NT2/D1 (cell line): ENCODE measurements at regions not wholly inside any gene's neighbourhood (a gene's known extent, or its start where the extent isn't known, plus 50 kb on each side); places are given as distances from the start of the nearest gene placed in this dataset.

Experiments
- DNase-seq: peaks from one replicate; pipeline ENCODE4 v3.0.0-alpha.2; 2011; ENCODE audit warnings: low read depth, low spot score
- H3K27me3 ChIP-seq: 2 replicates; pipeline ENCODE4 v1.6.0; 2011; ENCODE audit warnings: mild to moderate bottlenecking; ENCODE audit not compliant: insufficient read length, insufficient read depth
- H3K36me3 ChIP-seq: 2 replicates; pipeline ENCODE4 v1.6.1; 2011; ENCODE audit warnings: mild to moderate bottlenecking, low read length, mixed read lengths; ENCODE audit not compliant: insufficient read depth, insufficient read length
- H3K4me1 ChIP-seq: 2 replicates; pipeline ENCODE4 v1.5.1; 2011; ENCODE audit not compliant: insufficient read depth, insufficient read length
- H3K4me3 ChIP-seq: 2 replicates; pipeline ENCODE4 v1.5.1; 2011; ENCODE audit warnings: low read depth; ENCODE audit not compliant: insufficient read length
- H3K9ac ChIP-seq: 2 replicates; pipeline ENCODE4 v1.6.0; 2011; ENCODE audit warnings: low read depth; ENCODE audit not compliant: insufficient read length
- H3K9me3 ChIP-seq: 2 replicates; pipeline ENCODE4 v1.5.1; 2011; ENCODE audit warnings: mild to moderate bottlenecking, low read length; ENCODE audit not compliant: insufficient read depth
- SUZ12 ChIP-seq: IDR thresholded peaks from 2 replicates; pipeline ENCODE4 v1.6.1; 2011; ENCODE audit not compliant: insufficient read length, insufficient read depth; ENCODE audit errors: extremely low read depth
- YY1 ChIP-seq: IDR thresholded peaks from 2 replicates; pipeline ENCODE4 v1.6.1; 2011; ENCODE audit not compliant: insufficient read length, insufficient read depth
- ZNF274 ChIP-seq: IDR thresholded peaks from 2 replicates; pipeline ENCODE4 v1.6.1; 2011; ENCODE audit warnings: mild to moderate bottlenecking, low read depth, low read length

- no peaks in the 10 kb centered on the region for H3K9me3 ChIP-seq
- H3K27me3 ChIP-seq, result no peaks in the 10 kb centered on the region
- H3K4me3 ChIP-seq, result no peak overlapping the region
- no peak for DNase-seq
- no peaks in the 10 kb centered on the region for H3K4me1 ChIP-seq
- H3K9ac ChIP-seq, result no peak overlapping the region
- H3K36me3 ChIP-seq, result no peaks in the 10 kb centered on the region
- TF ChIP-seq ZNF274 (no peak), YY1 (no peak), SUZ12 (no peak)
Measured at GRCh38 chr18:28814365-28814764, 637.4 kb upstream of the CDH2 start.

GRCh38 chr18:28808373-28808772 lies 631.4 kb upstream of the CDH2 start:
- no peaks in the 10 kb centered on the region for H3K27me3 ChIP-seq
- H3K36me3 ChIP-seq, result no peaks in the 10 kb centered on the region
- no peaks in the 10 kb centered on the region for H3K4me1 ChIP-seq
- no peaks in the 10 kb centered on the region for H3K9me3 ChIP-seq
- no peak overlapping the region for H3K4me3 ChIP-seq
- TF ChIP-seq ZNF274, result no peak
- no peak overlapping the region for H3K9ac ChIP-seq
- DNase-seq, result no peak

- H3K4me1 ChIP-seq, result no peaks in the 10 kb centered on the region
- H3K9me3 ChIP-seq, result no peaks in the 10 kb centered on the region
- no peaks in the 10 kb centered on the region for H3K36me3 ChIP-seq
- TF ChIP-seq ZNF274, result no peak
- no peak for TF ChIP-seq SUZ12
- no peak for TF ChIP-seq YY1
- no peak for DNase-seq
- H3K4me3 ChIP-seq, result no peak overlapping the region
- H3K27me3 ChIP-seq, result no peaks in the 10 kb centered on the region
- H3K9ac ChIP-seq, result no peak overlapping the region
Measured at GRCh38 chr18:28805491-28805890, 628.6 kb upstream of the CDH2 start.

- Histone ChIP-seq H3K9me3 (no peaks in the 10 kb centered on the region), H3K9ac (no peak overlapping the region), H3K4me1 (no peaks in the 10 kb centered on the region), H3K4me3 (no peak overlapping the region), H3K36me3 (no peaks in the 10 kb centered on the region), H3K27me3 (no peaks in the 10 kb centered on the region)
- no peak for TF ChIP-seq SUZ12
- no peak for TF ChIP-seq ZNF274
- no peak for TF ChIP-seq YY1
- DNase-seq, result no peak
Measured at GRCh38 chr18:28804512-28805202, 627.7 kb upstream of the CDH2 start.

- TF ChIP-seq SUZ12 (no peak), ZNF274 (no peak), YY1 (no peak)
- Histone ChIP-seq H3K27me3 (no peaks in the 10 kb centered on the region), H3K4me1 (no peaks in the 10 kb centered on the region), H3K4me3 (no peak overlapping the region), H3K9ac (no peak overlapping the region), H3K9me3 (no peaks in the 10 kb centered on the region), H3K36me3 (no peaks in the 10 kb centered on the region)
- no peak for DNase-seq
Measured at GRCh38 chr18:28802546-28802945, 625.6 kb upstream of the CDH2 start.

GRCh38 chr18:28801876-28802275 lies 624.9 kb upstream of the CDH2 start:
- H3K9me3 ChIP-seq, result no peaks in the 10 kb centered on the region
- H3K4me3 ChIP-seq, result no peak overlapping the region
- H3K9ac ChIP-seq, result no peak overlapping the region
- no peaks in the 10 kb centered on the region for H3K36me3 ChIP-seq
- DNase-seq, result no peak
- no peaks in the 10 kb centered on the region for H3K27me3 ChIP-seq
- no peaks in the 10 kb centered on the region for H3K4me1 ChIP-seq
- TF ChIP-seq YY1, result no peak
- no peak for TF ChIP-seq ZNF274
- TF ChIP-seq SUZ12, result no peak

- Histone ChIP-seq H3K9me3 (no peaks in the 10 kb centered on the region), H3K4me1 (no peaks in the 10 kb centered on the region), H3K36me3 (no peaks in the 10 kb centered on the region), H3K9ac (no peak overlapping the region), H3K4me3 (no peak overlapping the region), H3K27me3 (no peaks in the 10 kb centered on the region)
- no peak for DNase-seq
- no peak for TF ChIP-seq YY1
- no peak for TF ChIP-seq ZNF274
- TF ChIP-seq SUZ12, result no peak
Measured at GRCh38 chr18:28794459-28795245, 617.7 kb upstream of the CDH2 start.
